H1 (cell line): ENCODE measurements at regions not wholly inside any gene's neighbourhood (a gene's known extent, or its start where the extent isn't known, plus 50 kb on each side); places are given as distances from the start of the nearest gene placed in this dataset.

Source experiments
- CTCF ChIA-PET: fragments of 300-600 bp; sonication (Branson Sonifier 250); formaldehyde crosslinking; loops from one replicate; lab custom pipeline; 2021; ENCODE audit not compliant: partially characterized antibody; lab: Charles Lee
- POLR2A ChIA-PET: fragments of 300-600 bp; sonication (Branson Sonifier 250); formaldehyde crosslinking; loops from one replicate; lab custom pipeline; 2021; ENCODE audit warnings: inconsistent platforms; ENCODE audit not compliant: partially characterized antibody; lab: Charles Lee
- DNase-seq, 2 experiments: peaks; one replicate each; pipeline versions ENCODE4 v3.0.0 to v3.0.0-alpha.2; 2010 to 2022; ENCODE audit warnings: low spot score in 2 of 2, low read depth in 1 of 2, mixed read lengths in 1 of 2
- FAIRE-seq: peaks from 2 replicates; lab custom pipeline; 2011; peaks lifted over from hg19 to GRCh38; lab: Jason Lieb, UNC
- H2AFZ ChIP-seq: 2 replicates; pipeline ENCODE4 v1.8.1; 2012; ENCODE audit warnings: low read length, inconsistent platforms
- H2AK5ac ChIP-seq: 2 replicates; pipeline ENCODE4 v1.6.1; 2013; ENCODE audit warnings: low read depth, low read length
- H2BK120ac ChIP-seq: replicated peaks from 2 replicates; pipeline ENCODE3; 2013; ENCODE audit warnings: low read depth, low read length, inconsistent platforms
- H2BK12ac ChIP-seq: 2 replicates; pipeline ENCODE4 v1.6.1; 2013; ENCODE audit warnings: low read depth, low read length
- H2BK15ac ChIP-seq: 2 replicates; pipeline ENCODE4 v1.6.1; 2013; ENCODE audit warnings: low read length
- H2BK20ac ChIP-seq: 2 replicates; pipeline ENCODE4 v1.6.1; 2013; ENCODE audit warnings: low read length
- H2BK5ac ChIP-seq: 2 replicates; pipeline ENCODE4 v1.6.1; 2013; ENCODE audit warnings: low read depth, low read length
- H3K14ac ChIP-seq: 2 replicates; pipeline ENCODE4 v1.6.1; 2013; ENCODE audit warnings: inconsistent platforms; ENCODE audit not compliant: insufficient read length
- H3K18ac ChIP-seq: 2 replicates; pipeline ENCODE4 v1.6.1; 2013; ENCODE audit warnings: low read length; ENCODE audit errors: extremely low read depth
- H3K23ac ChIP-seq: 2 replicates; pipeline ENCODE4 v1.6.1; 2013; ENCODE audit warnings: inconsistent platforms; ENCODE audit not compliant: insufficient read length
- H3K23me2 ChIP-seq: 2 replicates; pipeline ENCODE4 v1.6.1; 2013; ENCODE audit warnings: low read depth, low read length
- H3K27ac ChIP-seq: 2 replicates; pipeline ENCODE4 v1.6.1; 2011; ENCODE audit warnings: low read depth, low read length, inconsistent platforms
- H3K27me3 ChIP-seq, 4 experiments: replicated peaks in 1 of 4; 1 replicate in 1 of 4; 2 replicates in 3 of 4; pipeline versions ENCODE4 v1.6.1 to v1.8.1; 2011 to 2013; ENCODE audit warnings: low read length in 3 of 4, mild to moderate bottlenecking in 3 of 4, inconsistent platforms in 2 of 4, mixed read lengths in 2 of 4, moderate library complexity in 1 of 4; ENCODE audit not compliant: control insufficient read depth in 3 of 4, insufficient read depth in 3 of 4; ENCODE audit errors: extremely low read depth in 1 of 4
- H3K36me3 ChIP-seq, 4 experiments: 2 replicates each; pipeline versions ENCODE4 v1.6.1 to v1.8.1; 2011 to 2013; ENCODE audit warnings: mild to moderate bottlenecking in 4 of 4, low read length in 3 of 4, moderate library complexity in 2 of 4, control low read depth in 1 of 4, inconsistent platforms in 1 of 4; ENCODE audit not compliant: insufficient read depth in 4 of 4, control insufficient read depth in 2 of 4
- H3K4ac ChIP-seq: replicated peaks from 2 replicates; pipeline ENCODE3; 2013; ENCODE audit warnings: low read length, low read depth, mixed read lengths, inconsistent platforms; ENCODE audit not compliant: insufficient read length
- H3K4me1 ChIP-seq, 4 experiments: replicated peaks in 1 of 4; 1 replicate in 1 of 4; 2 replicates in 3 of 4; pipeline versions ENCODE4 v1.6.1 to v1.8.1; 2011 to 2013; ENCODE audit warnings: low read length in 3 of 4, inconsistent platforms in 2 of 4, mixed read lengths in 1 of 4; ENCODE audit not compliant: insufficient read depth in 4 of 4, control insufficient read depth in 3 of 4
- H3K4me2 ChIP-seq, 2 experiments: 2 replicates each; pipeline versions ENCODE4 v1.6.1 to v1.8.1; 2011 to 2013; ENCODE audit warnings: low read depth in 2 of 2, low read length in 2 of 2, control low read depth in 1 of 2, inconsistent platforms in 1 of 2, mild to moderate bottlenecking in 1 of 2; ENCODE audit not compliant: insufficient read depth in 1 of 2
- H3K4me3 ChIP-seq, 4 experiments: fragments of 200-600, 300-600 bp in 1 of 4; sonication (generic), shearing (Covaris generic), sonication (Bioruptor Twin) in 1 of 4; 2 replicates each; pipeline versions ENCODE4 v1.5.1 to v1.8.1; 2011 to 2016; ENCODE audit warnings: low read length in 4 of 4, low read depth in 3 of 4, control low read depth in 2 of 4, inconsistent platforms in 2 of 4, mild to moderate bottlenecking in 2 of 4, mixed read lengths in 1 of 4, moderate library complexity in 1 of 4; ENCODE audit not compliant: insufficient read depth in 2 of 4; ENCODE audit errors: extremely low read depth in 1 of 4
- H3K56ac ChIP-seq: replicated peaks from 2 replicates; pipeline ENCODE3; 2013; ENCODE audit warnings: low read depth, mild to moderate bottlenecking, mixed read lengths, low read length, inconsistent platforms; ENCODE audit not compliant: insufficient read length
- H3K79me1 ChIP-seq: 2 replicates; pipeline ENCODE4 v1.6.1; 2013; ENCODE audit warnings: low read depth, low read length, control low read depth
- H3K79me2 ChIP-seq, 2 experiments: 2 replicates each; pipeline versions ENCODE4 v1.6.1 to v1.8.1; 2012 to 2013; ENCODE audit warnings: low read length in 2 of 2, mild to moderate bottlenecking in 2 of 2, inconsistent platforms in 1 of 2; ENCODE audit not compliant: insufficient read depth in 2 of 2, control insufficient read depth in 1 of 2
- H3K9ac ChIP-seq, 4 experiments: replicated peaks in 1 of 4; 1 replicate in 1 of 4; 2 replicates in 3 of 4; pipeline versions ENCODE4 v1.6.1 to v1.8.1; 2011 to 2013; ENCODE audit warnings: low read depth in 3 of 4, low read length in 3 of 4, control low read depth in 2 of 4, mild to moderate bottlenecking in 2 of 4, moderate library complexity in 2 of 4, inconsistent platforms in 1 of 4; ENCODE audit errors: extremely low read depth in 1 of 4
- H3K9me3 ChIP-seq, 2 experiments: 2 replicates each; pipeline versions ENCODE4 v1.6.1 to v1.8.1; 2012 to 2013; ENCODE audit warnings: mild to moderate bottlenecking in 2 of 2, moderate library complexity in 2 of 2, control low read depth in 1 of 2, inconsistent platforms in 1 of 2, low read depth in 1 of 2, low read length in 1 of 2, mixed read lengths in 1 of 2; ENCODE audit not compliant: insufficient read depth in 2 of 2
- H4K20me1 ChIP-seq, 2 experiments: replicated peaks in 1 of 2; 2 replicates each; pipeline versions ENCODE3 to v1.8.1; 2011 to 2013; ENCODE audit warnings: inconsistent platforms in 2 of 2, low read length in 2 of 2, mild to moderate bottlenecking in 1 of 2; ENCODE audit not compliant: insufficient read depth in 2 of 2, control insufficient read depth in 1 of 2
- H4K5ac ChIP-seq: 2 replicates; pipeline ENCODE4 v1.6.1; 2013; ENCODE audit warnings: low read length, low read depth, mixed read lengths, inconsistent platforms; ENCODE audit not compliant: insufficient read length
- H4K8ac ChIP-seq: 2 replicates; pipeline ENCODE4 v1.8.0; 2013; ENCODE audit warnings: mild to moderate bottlenecking, moderate library complexity, low read length, inconsistent platforms; ENCODE audit not compliant: insufficient read depth; ENCODE audit errors: extremely low read depth
- H4K91ac ChIP-seq: replicated peaks from 2 replicates; pipeline ENCODE3; 2013; ENCODE audit warnings: low read length, mixed read lengths, inconsistent platforms; ENCODE audit not compliant: insufficient read length
- BCL11A ChIP-seq, 2 experiments: IDR thresholded peaks; one replicate each; pipeline ENCODE4 v1.6.1; 2011; ENCODE audit warnings: low read depth in 2 of 2, low read length in 2 of 2, mild to moderate bottlenecking in 2 of 2
- BRCA1 ChIP-seq: IDR thresholded peaks from 2 replicates; pipeline ENCODE4 v1.6.1; 2012; ENCODE audit warnings: low read depth, low read length, improper control_type of control experiment
- CHD1 ChIP-seq: IDR thresholded peaks from 2 replicates; pipeline ENCODE4 v1.6.1; 2012; ENCODE audit warnings: low read depth, low read length, improper control_type of control experiment
- CTCF ChIP-seq, 3 experiments: IDR thresholded peaks; 1 replicate in 2 of 3; 2 replicates in 1 of 3; pipeline versions ENCODE4 v1.5.1 to v1.6.1; 2011; ENCODE audit warnings: low read length in 3 of 3, mild to moderate bottlenecking in 3 of 3, inconsistent platforms in 2 of 3, low read depth in 1 of 3, moderate library complexity in 1 of 3; ENCODE audit not compliant: insufficient read depth in 1 of 3; ENCODE audit errors: control extremely low read depth in 1 of 3
- EZH2 ChIP-seq: fragments of 200-600 bp; sonication (generic); IDR thresholded peaks from 2 replicates; pipeline ENCODE4 v1.7.1; 2012; ENCODE audit warnings: low read depth, mild to moderate bottlenecking, moderate library complexity, low read length, inconsistent platforms; ENCODE audit not compliant: severe bottlenecking
- FOSL1 ChIP-seq: IDR thresholded peaks from 2 replicates; pipeline ENCODE4 v1.6.1; 2011; ENCODE audit warnings: mild to moderate bottlenecking, low read depth, low read length, moderate library complexity; ENCODE audit not compliant: insufficient read depth
- GTF2F1 ChIP-seq: IDR thresholded peaks from 2 replicates; pipeline ENCODE4 v1.6.1; 2012; ENCODE audit warnings: low read depth, low read length, improper control_type of control experiment, borderline replicate concordance
- MAX ChIP-seq: IDR thresholded peaks from 2 replicates; pipeline ENCODE4 v1.6.1; 2012; ENCODE audit warnings: inconsistent platforms
- POU5F1 ChIP-seq: IDR thresholded peaks from 2 replicates; pipeline ENCODE4 v1.6.1; 2011; ENCODE audit warnings: low read depth, mild to moderate bottlenecking, low read length, moderate library complexity
- RXRA ChIP-seq: IDR thresholded peaks from 2 replicates; pipeline ENCODE4 v1.6.1; 2011; ENCODE audit warnings: low read depth, mild to moderate bottlenecking, low read length, moderate library complexity; ENCODE audit not compliant: insufficient read depth
- SIX5 ChIP-seq: IDR thresholded peaks from 2 replicates; pipeline ENCODE4 v1.6.1; 2011; ENCODE audit warnings: mild to moderate bottlenecking, low read depth, low read length
- TAF1 ChIP-seq: IDR thresholded peaks from 2 replicates; pipeline ENCODE4 v1.6.1; 2011; ENCODE audit warnings: mild to moderate bottlenecking, low read depth, low read length
- TEAD4 ChIP-seq: IDR thresholded peaks from 2 replicates; pipeline ENCODE4 v1.6.1; 2012; ENCODE audit warnings: low read depth, low read length, inconsistent platforms, mixed read lengths
- WGBS, 2 experiments: shearing (Covaris generic) in 1 of 2; methylation state at CpG; one replicate each; pipeline versions ENCODE4 v1.1.6 to v1.1.7; 2013 to 2015; ENCODE audit warnings: low lambda C conversion rate in 2 of 2, mixed read lengths in 2 of 2, inconsistent platforms in 1 of 2, low coverage in 1 of 2, missing lambda C conversion rate in 1 of 2; ENCODE audit not compliant: insufficient replicate concordance in 2 of 2, insufficient coverage in 1 of 2, insufficient read length in 1 of 2; ENCODE audit errors: extremely low coverage in 1 of 2, missing lambda C conversion rate in 1 of 2; 5-methylcytosine and 5-hydroxymethylcytosine counted together

GRCh38 chr19:28578208-28578607 lies 634.7 kb downstream of the UQCRFS1 start:
- no peak for FAIRE-seq
- no peak overlapping the region for H3K4me3 ChIP-seq
- H3K79me2 ChIP-seq: no peaks in the 10 kb centered on the region
- H3K27ac ChIP-seq: no peak overlapping the region
- no peak overlapping the region for H3K23ac ChIP-seq
- 97% methylated on average over 8 of the region's 8 CpGs; no CpG with 5 or more reads in 1 of the 2 experiments for WGBS, 2 experiments
- no peak overlapping the region for H4K5ac ChIP-seq
- H3K56ac ChIP-seq: no peak overlapping the region
- no peak overlapping the region for H2BK20ac ChIP-seq
- no peak overlapping the region for H2AFZ ChIP-seq
- CTCF ChIA-PET: interaction anchor here (0.6 to 1.3 kb wide), 2 partner anchors 56 to 96 kb away, joined by 3 read pairs; no protein-coding TSS in a partner anchor
- H3K36me3 ChIP-seq: no peaks in the 10 kb centered on the region
- H2BK12ac ChIP-seq: no peak overlapping the region
- no peaks in the 10 kb centered on the region for H3K27me3 ChIP-seq
- peaks cover 3 to 24% (median 10%) of the 10 kb centered on the region in 4 experiments for H3K4me1 ChIP-seq
- no peak overlapping the region for H4K8ac ChIP-seq
- POLR2A ChIA-PET: no interaction called here
- DNase-seq: no peak
- H2BK15ac ChIP-seq: no peak overlapping the region
- peaks cover 2% of the 10 kb centered on the region; the same call in 1 of the 2 replicates for H3K23me2 ChIP-seq
- H3K9me3 ChIP-seq: no peaks in the 10 kb centered on the region
- H2AK5ac ChIP-seq: no peak overlapping the region
- no peak overlapping the region for H4K91ac ChIP-seq
- no peak overlapping the region for H3K9ac ChIP-seq
- H3K4ac ChIP-seq: no peak overlapping the region
- H4K20me1 ChIP-seq: no peaks in the 10 kb centered on the region
- no peak overlapping the region for H3K18ac ChIP-seq
- no peak overlapping the region for H3K4me2 ChIP-seq
- no peak overlapping the region for H2BK5ac ChIP-seq
- no peaks in the 10 kb centered on the region for H3K79me1 ChIP-seq
- no peak overlapping the region for H2BK120ac ChIP-seq
- no peak overlapping the region for H3K14ac ChIP-seq
- TF ChIP-seq MAX: no peak
- no peak for TF ChIP-seq TAF1
- TF ChIP-seq FOSL1: no peak
- TF ChIP-seq BCL11A (IDR thresholded peaks at IDR 0.05; ENCODE audit: low read depth in 2 of 2, low read length in 2 of 2): no peak
- TF ChIP-seq GTF2F1: no peak
- TF ChIP-seq SIX5: no peak
- no peak for TF ChIP-seq RXRA
- no peak for TF ChIP-seq POU5F1
- TF ChIP-seq CTCF (IDR thresholded peaks at IDR 0.05; ENCODE audit: control extremely low read depth in 1 of 3, insufficient read depth in 1 of 3, low read depth in 1 of 3, low read length in 3 of 3): no peak
- TF ChIP-seq EZH2: no peak
- no peak for TF ChIP-seq BRCA1
- TF ChIP-seq TEAD4: no peak
- TF ChIP-seq CHD1: no peak
